ENCODE measurements at regions not wholly inside any gene's neighbourhood (a gene's known extent, or its start where the extent isn't known, plus 50 kb on each side); places are given as distances from the start of the nearest gene placed in this dataset.

GRCh38 chr2:164155558-164155957, 419.8 kb upstream of the FIGN start:
- DNase-seq = no peak

DNA sequence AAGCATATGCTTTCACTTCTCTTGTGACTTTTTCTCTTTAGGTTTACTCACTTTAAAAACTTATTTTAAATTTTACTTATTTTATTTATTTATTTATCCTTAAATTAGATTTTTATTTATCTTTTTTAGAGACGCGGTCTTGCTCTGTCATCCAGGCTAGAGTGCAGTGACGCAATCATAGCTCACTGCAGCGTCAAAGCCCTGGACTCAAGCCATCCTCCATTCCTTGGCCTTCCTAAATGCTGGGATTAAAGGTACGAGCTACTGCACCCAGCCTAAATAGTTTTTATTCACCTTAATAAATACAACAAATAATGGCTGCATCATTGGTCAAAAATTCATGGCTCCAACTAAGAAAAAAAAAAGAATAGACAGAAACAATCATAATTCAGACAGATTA, 415.7 kb upstream of the FIGN start:
- no peak for DNase-seq

GRCh38 chr2:164150604-164151003, 414.8 kb upstream of the FIGN start:
- no peak for DNase-seq

DNA sequence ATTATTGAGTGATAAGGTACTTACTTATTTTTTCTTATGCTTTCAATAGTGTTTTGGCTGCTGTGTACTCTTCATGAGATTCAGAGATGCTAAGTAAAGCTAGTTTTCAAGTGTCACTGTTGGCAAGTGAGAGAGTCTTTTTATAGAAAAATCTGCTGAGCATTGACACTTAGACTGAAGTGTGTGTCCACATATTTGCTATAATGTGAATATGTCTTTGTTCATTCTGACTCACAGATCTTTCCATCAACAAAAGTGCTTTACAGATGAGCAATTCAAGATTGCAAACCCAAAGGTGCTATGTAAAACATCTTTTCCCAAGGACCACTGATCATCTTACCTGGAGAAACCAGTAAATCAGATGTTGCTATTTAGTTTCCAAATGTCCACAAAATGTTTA, 410.6 kb upstream of the FIGN start:
- DNase-seq = no peak

DNA sequence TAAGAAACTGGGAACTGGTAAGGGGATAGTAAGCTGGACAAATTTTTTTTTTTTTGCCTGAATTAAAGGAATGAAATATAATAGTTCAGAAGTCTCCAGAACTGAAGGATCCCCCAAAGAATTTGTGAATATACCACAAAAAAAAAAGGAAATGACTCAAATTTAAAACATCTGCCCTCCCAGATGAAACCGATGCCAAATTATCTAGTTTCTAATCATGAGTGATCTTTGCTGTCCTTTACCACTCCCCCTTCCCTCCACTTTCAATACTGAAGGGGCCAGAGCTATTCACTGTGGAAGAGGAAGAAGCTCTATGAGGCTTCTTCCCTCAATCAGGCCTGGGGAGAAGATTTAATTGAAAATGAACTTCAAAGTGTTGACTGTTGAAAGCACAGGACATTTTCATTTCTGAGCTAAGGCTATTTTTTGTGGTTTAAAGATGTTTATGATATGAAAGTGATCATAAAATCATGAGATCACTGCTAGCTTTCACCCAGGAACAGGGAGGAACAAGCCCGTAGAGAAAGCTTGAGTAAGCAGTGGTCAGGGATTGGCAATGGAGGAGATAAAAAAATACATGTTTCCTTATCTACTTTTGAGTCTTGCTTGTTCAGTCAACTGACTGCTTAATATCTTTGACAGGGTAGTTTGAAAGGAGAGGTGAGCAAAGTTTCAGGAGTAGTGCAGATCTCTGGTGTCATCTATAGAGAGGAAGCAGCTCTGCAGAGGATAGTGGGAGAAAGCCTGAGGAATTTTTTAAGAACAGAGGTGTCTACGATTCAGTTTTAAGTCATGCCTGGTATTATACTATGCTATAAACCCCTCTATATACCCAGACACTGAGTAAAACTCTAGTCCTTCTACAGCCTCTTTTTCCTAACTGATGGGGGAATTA, 409.5 kb upstream of the FIGN start:
- no peak for DNase-seq

GRCh38 chr2:164143183-164143930, 407.5 kb upstream of the FIGN start:
- no peak for DNase-seq

GRCh38 chr2:164142755-164143154, 406.9 kb upstream of the FIGN start:
- DNase-seq = no peak

DNA sequence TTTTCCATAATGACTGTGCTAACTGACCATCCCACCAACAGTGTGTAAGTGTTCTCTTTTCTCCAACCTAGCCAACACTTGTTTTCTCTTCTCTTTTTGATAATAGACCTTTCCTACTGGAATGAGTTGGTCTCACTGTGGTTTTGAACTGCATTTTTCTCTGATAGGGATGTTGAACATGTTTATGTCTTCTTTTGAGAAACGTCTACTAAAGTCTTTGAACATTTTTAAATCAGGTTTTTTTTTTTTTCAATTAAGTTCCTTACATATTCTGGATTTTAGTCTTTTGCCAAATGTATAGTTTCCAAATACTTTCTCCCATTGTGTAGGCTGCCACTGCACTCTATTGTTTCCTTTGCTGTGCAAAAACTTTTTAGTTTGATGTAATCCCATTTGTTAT, 405.5 kb upstream of the FIGN start:
- DNase-seq = no peak

DNA sequence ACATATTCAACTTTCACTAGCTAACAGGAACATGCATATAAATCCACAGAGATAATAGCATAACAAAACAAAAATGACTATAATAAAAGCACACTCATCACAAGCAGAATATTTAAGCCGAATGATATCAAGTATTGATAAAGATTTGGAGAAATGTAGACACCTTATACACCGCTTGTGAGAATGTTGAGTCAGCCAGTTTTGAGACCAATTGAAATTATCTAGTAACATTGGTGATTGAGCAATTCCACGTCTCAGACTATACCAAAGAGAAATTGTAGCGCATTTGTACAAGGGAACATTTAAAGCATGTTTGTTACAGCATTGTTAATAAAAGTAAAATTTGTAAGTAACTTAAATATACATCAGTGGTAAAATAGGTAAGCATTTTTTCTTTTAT, 402.9 kb upstream of the FIGN start:
- no peak for DNase-seq

DNA sequence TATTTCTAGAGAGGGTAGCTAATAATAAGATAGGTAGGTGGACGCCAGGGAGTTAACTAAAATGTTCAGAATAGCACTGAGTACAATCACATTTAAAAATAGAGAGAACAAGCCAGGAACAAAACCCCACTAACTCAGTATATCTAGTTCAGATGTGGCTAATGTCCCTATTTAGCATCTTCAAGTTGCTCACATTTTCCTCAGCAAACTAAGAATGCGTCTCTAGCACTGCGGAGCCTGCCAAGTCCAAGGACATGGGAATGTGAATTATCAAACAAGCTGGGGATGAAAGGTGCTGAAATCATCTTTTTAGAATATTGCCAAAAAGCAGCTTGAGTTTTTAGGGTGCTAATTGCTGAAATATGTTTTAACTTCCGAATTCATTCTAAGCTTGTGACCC, 398.5 kb upstream of the FIGN start:
- no peak for DNase-seq

- no peak for DNase-seq
Observed at GRCh38 chr2:164127971-164128527, 392.2 kb upstream of the FIGN start.

DNA sequence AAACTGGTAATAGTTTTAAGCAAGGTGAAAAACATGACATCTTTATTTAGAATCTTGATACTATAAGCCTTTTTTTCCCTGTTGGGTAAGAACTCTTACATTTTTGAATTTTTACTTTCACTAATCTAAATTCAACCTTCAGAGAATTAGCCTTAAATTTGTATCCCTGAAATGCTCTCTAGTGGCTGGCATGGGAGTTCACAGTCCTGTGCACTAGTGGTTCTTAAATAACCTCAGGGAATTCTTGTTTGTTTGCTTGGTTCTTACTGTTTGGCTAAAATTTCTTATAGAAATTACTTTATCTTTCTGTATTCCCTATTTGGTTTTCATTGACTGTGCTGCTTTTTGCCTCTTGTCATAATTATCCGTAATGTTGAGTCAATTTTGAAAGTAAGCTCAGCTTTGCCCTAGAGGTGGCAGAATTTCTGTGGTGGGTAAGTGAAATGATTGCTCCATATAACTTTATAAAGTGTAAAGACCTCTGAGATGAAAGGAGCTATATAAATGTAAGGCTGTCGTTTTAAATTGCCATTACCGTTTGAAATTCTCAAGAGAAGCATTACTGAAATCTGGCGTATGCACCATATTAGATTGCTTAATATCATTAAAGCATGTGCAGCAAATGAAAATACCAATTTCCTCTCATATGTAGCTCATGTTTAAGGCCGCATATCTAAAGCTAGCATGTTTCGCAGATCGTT, 391.3 kb upstream of the FIGN start:
- DNase-seq = no peak

GRCh38 chr2:164115806-164116205, 380.0 kb upstream of the FIGN start:
- no peak for DNase-seq

DNA sequence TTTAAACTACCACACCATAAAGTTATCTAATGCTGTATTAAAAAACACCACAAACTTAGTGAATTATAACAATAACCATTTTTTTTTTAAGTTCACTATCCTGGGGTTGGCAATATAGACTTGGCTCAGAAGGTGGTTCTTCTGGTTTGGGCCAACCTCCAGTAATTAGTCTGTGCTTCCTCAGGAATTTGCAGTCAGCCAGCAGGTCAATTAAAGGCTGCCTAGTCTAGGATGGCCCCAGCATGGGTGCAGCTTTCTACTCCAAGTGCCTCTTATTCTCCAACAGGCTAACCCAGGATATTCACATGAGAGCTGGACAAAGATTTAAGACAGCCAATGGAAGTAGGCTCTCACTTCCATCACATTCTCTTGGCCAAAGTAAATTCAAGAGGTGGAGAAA, 379.1 kb upstream of the FIGN start:
- no peak for DNase-seq

GRCh38 chr2:164112105-164112504, 376.3 kb upstream of the FIGN start:
- DNase-seq = no peak

GRCh38 chr2:164110515-164110914, 374.7 kb upstream of the FIGN start:
- DNase-seq = no peak

DNA sequence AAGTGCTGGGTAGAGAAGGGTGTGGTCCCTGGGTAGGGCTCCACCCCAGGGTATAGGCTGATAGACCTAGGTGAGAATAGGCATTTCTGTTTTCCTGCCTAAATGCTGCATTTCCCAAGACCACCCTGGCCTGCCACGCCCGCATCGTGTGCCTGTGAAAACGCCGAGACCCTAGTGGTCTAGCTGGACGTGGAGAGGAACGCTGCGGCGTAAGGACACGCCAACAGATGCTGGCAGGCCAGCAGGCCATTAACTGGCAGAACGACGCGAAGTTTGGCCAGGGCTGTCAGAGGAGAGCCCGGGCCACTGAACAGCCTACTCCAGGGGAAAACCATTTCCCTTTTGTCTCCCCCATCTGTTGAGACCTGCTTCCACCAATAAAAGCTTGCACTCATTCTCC, 373.2 kb upstream of the FIGN start:
- no peak for DNase-seq

DNA sequence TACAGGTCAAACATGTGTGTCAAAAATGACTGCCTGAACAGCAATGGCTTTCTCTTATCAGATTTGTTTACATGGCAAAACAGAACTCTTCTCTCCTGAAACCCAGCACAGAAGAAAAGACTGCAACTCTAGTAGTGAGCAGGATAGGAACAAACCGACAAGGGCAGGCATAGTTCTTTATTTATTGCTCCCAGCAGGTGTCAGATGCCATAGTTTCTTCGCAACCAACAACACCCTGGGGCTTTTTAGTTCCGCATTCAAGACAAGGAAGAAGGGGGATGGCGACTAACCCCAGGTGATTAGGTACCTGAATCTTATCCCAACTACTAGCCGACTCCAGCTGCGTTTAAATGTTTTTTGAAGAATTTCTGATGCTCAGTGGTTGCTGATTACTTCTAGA, 367.5 kb upstream of the FIGN start:
- DNase-seq = no peak

DNA sequence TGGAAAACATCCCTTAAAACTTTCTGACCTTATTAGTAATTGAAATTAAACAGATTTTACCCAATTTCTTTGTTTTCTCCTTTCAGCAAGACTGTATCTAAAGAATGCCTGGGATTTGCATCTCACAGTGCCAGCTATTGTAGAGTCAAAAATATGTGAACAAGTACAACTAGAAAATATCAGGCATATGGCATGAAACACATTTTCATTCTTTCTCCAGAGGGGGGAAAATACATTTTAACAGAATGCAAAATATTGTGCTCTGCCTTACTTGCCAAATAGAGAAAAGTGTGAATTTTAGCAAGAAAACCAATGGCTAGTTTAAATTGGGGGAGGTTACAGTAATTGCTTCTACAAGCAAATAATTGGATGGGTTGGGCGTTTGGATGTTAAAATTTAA, 366.6 kb upstream of the FIGN start:
- no peak for DNase-seq

DNA sequence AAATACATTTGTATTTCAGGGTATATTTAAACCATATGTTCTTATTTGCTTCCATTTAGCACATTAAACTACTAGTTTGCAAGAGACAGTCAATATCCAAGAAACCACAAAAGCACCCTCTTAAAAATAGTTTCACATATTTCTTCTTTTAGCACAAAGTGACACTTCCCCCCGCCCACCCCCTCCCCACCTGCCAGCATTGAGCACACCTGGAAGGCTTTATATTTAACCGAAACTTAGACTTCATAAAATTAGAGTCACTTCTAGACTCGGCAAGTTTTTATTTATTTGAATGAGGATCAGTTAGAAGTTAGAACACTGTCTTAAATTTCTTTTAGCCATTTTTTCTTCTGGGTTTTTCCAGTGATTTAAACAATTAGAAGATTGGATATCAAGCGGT, 355.9 kb upstream of the FIGN start:
- DNase-seq = no peak

GRCh38 chr2:164090533-164090932, 354.7 kb upstream of the FIGN start:
- DNase-seq = no peak

- no peak for DNase-seq
Observed at GRCh38 chr2:164084066-164084465, 348.3 kb upstream of the FIGN start.

GRCh38 chr2:164080486-164080885, 344.7 kb upstream of the FIGN start:
- DNase-seq = no peak
